ENCODE measurements at regions not wholly inside any gene's neighbourhood (a gene's known extent, or its start where the extent isn't known, plus 50 kb on each side); places are given as distances from the start of the nearest gene placed in this dataset.

DNA sequence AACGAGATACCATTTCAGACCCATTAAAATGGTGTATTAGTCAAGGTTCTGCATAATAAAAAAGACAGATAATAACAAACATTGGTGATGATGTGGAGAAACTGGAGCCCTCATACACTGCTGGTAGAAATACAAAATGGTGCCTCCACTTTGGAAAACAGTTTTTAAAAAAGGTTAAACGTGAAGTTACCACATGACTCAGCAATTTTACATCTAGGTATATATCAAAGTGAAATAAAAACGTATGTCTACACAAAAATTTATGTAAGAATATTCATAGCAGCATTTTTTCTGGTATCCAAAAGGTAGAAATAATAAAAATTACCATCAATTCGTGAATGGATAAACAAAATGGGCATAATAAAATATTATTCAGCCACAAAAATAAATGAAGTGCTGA is 519.8 kb downstream of the TLE4 start:
- TF ChIP-seq, protein P1, sequence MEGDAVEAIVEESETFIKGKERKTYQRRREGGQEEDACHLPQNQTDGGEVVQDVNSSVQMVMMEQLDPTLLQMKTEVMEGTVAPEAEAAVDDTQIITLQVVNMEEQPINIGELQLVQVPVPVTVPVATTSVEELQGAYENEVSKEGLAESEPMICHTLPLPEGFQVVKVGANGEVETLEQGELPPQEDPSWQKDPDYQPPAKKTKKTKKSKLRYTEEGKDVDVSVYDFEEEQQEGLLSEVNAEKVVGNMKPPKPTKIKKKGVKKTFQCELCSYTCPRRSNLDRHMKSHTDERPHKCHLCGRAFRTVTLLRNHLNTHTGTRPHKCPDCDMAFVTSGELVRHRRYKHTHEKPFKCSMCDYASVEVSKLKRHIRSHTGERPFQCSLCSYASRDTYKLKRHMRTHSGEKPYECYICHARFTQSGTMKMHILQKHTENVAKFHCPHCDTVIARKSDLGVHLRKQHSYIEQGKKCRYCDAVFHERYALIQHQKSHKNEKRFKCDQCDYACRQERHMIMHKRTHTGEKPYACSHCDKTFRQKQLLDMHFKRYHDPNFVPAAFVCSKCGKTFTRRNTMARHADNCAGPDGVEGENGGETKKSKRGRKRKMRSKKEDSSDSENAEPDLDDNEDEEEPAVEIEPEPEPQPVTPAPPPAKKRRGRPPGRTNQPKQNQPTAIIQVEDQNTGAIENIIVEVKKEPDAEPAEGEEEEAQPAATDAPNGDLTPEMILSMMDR (IDR thresholded peaks at IDR 0.05) = no peak
- no peak for TF ChIP-seq POLR2A (IDR thresholded peaks at IDR 0.05)
- intact Hi-C loops (cut with DNase I) = no loop called here
- WGBS, 4 donors = 59 to 64% (median 63%) methylated on average over 4 of the region's 4 CpGs

DNA sequence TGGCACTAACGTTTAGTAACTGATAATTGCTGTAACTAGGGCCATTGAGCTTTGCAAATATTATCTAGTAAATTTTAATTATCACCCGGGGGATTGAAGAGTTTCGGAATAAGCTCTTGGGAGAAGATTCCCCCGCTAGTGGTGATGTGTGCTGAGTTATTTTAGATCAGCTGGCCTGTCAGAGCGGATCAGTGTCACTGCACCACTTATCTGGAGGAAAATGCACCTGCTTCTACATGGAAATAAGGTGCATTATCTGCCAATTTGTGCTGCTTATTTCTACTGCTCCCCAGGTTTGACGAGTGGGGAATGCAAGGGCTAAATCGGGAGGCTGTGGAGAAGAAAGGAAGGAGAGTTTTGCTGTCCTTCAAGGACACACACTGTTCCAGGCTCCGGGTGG is 518.6 kb downstream of the TLE4 start:
- Histone ChIP-seq H3K27ac (no peak overlapping the region), H3K36me3 (replicated peaks in 1 of 2) (no peaks in the 10 kb centered on the region), H3K27me3 (no peaks in the 10 kb centered on the region), H3K4me3 (no peak overlapping the region), H3K9me3 (replicated peaks in 1 of 3) (no peaks in the 10 kb centered on the region), H3K4me1 (replicated peaks in 1 of 2) (no peaks in the 10 kb centered on the region)
- TF ChIP-seq, protein P1 (IDR thresholded peaks at IDR 0.05) = no peak
- no peak for TF ChIP-seq POLR2A (IDR thresholded peaks at IDR 0.05)
- intact Hi-C loops (cut with DNase I) = no loop called here
- WGBS, 4 donors = 75 to 90% (median 80%) methylated on average over 8 of the region's 8 CpGs
- DNase-seq = no peak

More for the DNA sequence above, 519.8 kb downstream of the TLE4 start:
- Histone ChIP-seq H3K36me3 (replicated peaks in 1 of 2) (no peaks in the 10 kb centered on the region), H3K4me1 (replicated peaks in 1 of 2) (no peaks in the 10 kb centered on the region), H3K4me3 (no peak overlapping the region), H3K27me3 (no peaks in the 10 kb centered on the region), H3K27ac (no peak overlapping the region), H3K9me3 (replicated peaks in 1 of 3) (no peaks in the 10 kb centered on the region)
- DNase-seq = no peak

- WGBS, 4 donors = 87 to 94% (median 90%) methylated on average over 2 of the region's 2 CpGs
These were observed 515.1 kb downstream of the TLE4 start for GRCh38 chr9:80086822-80087345.

DNA sequence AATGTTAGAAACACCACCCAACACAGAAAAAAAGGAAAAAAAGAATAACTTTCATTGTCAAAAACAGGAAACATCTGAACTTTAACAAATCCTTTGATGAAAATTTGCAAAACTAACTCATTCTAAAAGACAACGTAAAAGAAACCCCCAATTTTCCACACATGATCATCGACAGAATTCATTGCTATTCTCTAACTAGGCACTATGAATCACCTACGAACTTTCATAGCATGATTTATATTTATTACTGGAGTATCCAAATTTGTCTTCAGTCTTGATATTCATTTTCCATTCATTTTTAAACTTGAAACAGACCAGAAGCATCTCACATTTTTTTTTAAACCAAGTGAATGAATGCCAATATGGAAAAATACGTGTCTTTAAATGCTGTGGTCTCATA is 514.6 kb downstream of the TLE4 start:
- TF ChIP-seq, protein P1 (IDR thresholded peaks at IDR 0.05) = no peak
- no peak for TF ChIP-seq POLR2A (IDR thresholded peaks at IDR 0.05)
- Histone ChIP-seq H3K9me3 (replicated peaks in 1 of 3) (no peaks in the 10 kb centered on the region), H3K27ac (no peak overlapping the region), H3K4me3 (no peak overlapping the region), H3K36me3 (replicated peaks in 1 of 2) (no peaks in the 10 kb centered on the region), H3K27me3 (no peaks in the 10 kb centered on the region), H3K4me1 (replicated peaks in 1 of 2) (no peaks in the 10 kb centered on the region)
- no peak for DNase-seq
- intact Hi-C loops (cut with DNase I) = no loop called here
- WGBS, 4 donors = 54 to 63% (median 59%) methylated on average over 4 of the region's 4 CpGs

More at GRCh38 chr9:80086822-80087345, 515.1 kb downstream of the TLE4 start:
- Histone ChIP-seq H3K27me3 (no peaks in the 10 kb centered on the region), H3K27ac (no peak overlapping the region), H3K4me1 (replicated peaks in 1 of 2) (no peaks in the 10 kb centered on the region), H3K36me3 (replicated peaks in 1 of 2) (no peaks in the 10 kb centered on the region), H3K4me3 (no peak overlapping the region), H3K9me3 (replicated peaks in 1 of 3) (no peaks in the 10 kb centered on the region)
- TF ChIP-seq, protein P1 (IDR thresholded peaks at IDR 0.05) = no peak
- no peak for TF ChIP-seq POLR2A (IDR thresholded peaks at IDR 0.05)
- DNase-seq = no peak
- intact Hi-C loops (cut with DNase I) = no loop called here

Measured in adrenal gland (tissue), 9 donors.